Stimulated activated naive CD8-positive, alpha-beta T cell treated with anti-CD3 and anti-CD28 coated beads, Interleukin-15, Interleukin-2, amounts not matched to agents 100 U/mL and 50 U/mL, for 24 hours (primary cell): ENCODE measurements at regions not wholly inside any gene's neighbourhood (a gene's known extent, or its start where the extent isn't known, plus 50 kb on each side); places are given as distances from the start of the nearest gene placed in this dataset.

Experiments
- ATAC-seq: fragments of 150-1000 bp; cut with Tn5 transposase; one replicate; pipeline ENCODE4 v1.10.0; 2021
- DNase-seq: peaks from one replicate; pipeline ENCODE4 v3.0.0; 2021

DNA sequence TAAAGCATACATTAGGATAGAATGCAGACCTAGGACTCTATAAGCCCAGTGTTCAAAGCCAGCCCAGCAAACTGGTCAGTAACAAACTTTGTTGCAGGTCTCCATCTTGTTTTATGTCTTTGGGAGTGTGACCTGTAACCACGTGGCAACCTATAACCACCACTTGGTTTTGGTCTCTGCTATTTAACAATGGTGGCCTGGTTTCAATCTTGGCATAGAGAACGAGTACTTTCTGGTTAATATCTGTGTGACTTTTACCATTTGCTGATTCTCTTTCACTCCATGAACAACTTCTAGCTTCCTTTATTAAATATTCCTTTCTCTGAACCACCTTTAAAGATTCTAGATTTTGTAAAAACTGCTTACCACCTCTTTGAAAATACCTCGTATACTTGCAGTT is 118.5 kb downstream of the KCNS3 start:
- DNase-seq (no peak), ATAC-seq (no peak)

DNA sequence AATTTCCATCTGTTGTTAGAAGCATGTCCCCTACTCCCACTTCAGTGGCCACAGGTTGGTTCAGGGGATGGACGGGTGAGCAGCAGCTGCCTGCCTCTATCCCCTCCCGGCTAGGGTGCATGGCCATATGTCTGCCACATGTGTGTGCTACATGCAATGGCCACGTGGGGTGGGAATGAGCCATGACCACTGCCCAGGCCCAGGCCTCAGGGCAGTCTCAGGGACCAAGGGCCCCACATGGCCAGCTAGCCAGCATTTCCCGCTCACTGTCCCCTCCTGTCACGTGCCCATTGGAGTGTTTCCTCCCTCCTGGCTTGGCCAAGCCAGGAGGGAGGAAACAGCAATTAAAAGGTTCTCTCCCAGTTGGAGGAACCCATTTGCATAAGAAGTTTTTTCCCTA is 117.1 kb downstream of the KCNS3 start:
- no peak for DNase-seq
- no peak for ATAC-seq
